Common myeloid progenitor, CD34-positive (primary cell): ENCODE measurements at regions not wholly inside any gene's neighbourhood (a gene's known extent, or its start where the extent isn't known, plus 50 kb on each side); places are given as distances from the start of the nearest gene placed in this dataset.
"Not testable (repeated sequence)": the region's sequence is repeated elsewhere in the genome, so short reads cannot be mapped to it uniquely, and the experiment has no call there.

ENCODE experiments used
- CTCF ChIA-PET: fragments of 350-600 bp; sonication (Branson Sonifier 250); formaldehyde crosslinking; loops from one replicate; lab custom pipeline; 2021; ENCODE audit warnings: antibody characterized with exemption; lab: Charles Lee
- POLR2A ChIA-PET: fragments of 350-600 bp; sonication (Branson Sonifier 250); formaldehyde crosslinking; loops from one replicate; lab custom pipeline; 2021; ENCODE audit warnings: antibody characterized with exemption; lab: Charles Lee
- DNase-seq, 3 donors: peaks; one replicate each; pipeline versions ENCODE4 v3.0.0 to v3.0.0-alpha.2; 2013
- H3K27ac ChIP-seq, 2 experiments: 1 replicate in 1 of 2; 2 replicates in 1 of 2; pipeline ENCODE4 v1.7.0; 2013; ENCODE audit warnings: inconsistent platforms in 2 of 2, low read length in 2 of 2, mild to moderate bottlenecking in 2 of 2, low read depth in 1 of 2, moderate library complexity in 1 of 2; ENCODE audit not compliant: severe bottlenecking in 2 of 2, insufficient read depth in 1 of 2, poor library complexity in 1 of 2
- H3K27me3 ChIP-seq, 5 experiments: replicated peaks in 2 of 5; 1 replicate in 3 of 5; 2 replicates in 2 of 5; pipeline versions ENCODE4 v1.6.1 to v1.7.0; 2013; ENCODE audit warnings: low read length in 4 of 5, mild to moderate bottlenecking in 2 of 5, moderate library complexity in 2 of 5, inconsistent platforms in 1 of 5; ENCODE audit not compliant: insufficient read depth in 5 of 5, control insufficient read depth in 4 of 5
- H3K36me3 ChIP-seq, 4 experiments: 1 replicate in 2 of 4; 2 replicates in 2 of 4; pipeline versions ENCODE4 v1.6.1 to v1.7.0; 2013; ENCODE audit warnings: low read length in 3 of 4, control low read depth in 1 of 4, mild to moderate bottlenecking in 1 of 4; ENCODE audit not compliant: control insufficient read depth in 4 of 4, insufficient read depth in 4 of 4
- H3K4me1 ChIP-seq, 4 experiments: 1 replicate in 3 of 4; 2 replicates in 1 of 4; pipeline versions ENCODE4 v1.6.1 to v1.7.1; 2013; ENCODE audit warnings: low read length in 3 of 4, mild to moderate bottlenecking in 3 of 4, control low read depth in 1 of 4, inconsistent platforms in 1 of 4, moderate library complexity in 1 of 4; ENCODE audit not compliant: control insufficient read depth in 4 of 4, insufficient read depth in 4 of 4; ENCODE audit errors: control extremely low read depth in 1 of 4
- H3K4me3 ChIP-seq, 7 experiments: 1 replicate in 4 of 7; 2 replicates in 3 of 7; pipeline versions ENCODE4 v1.5.1 to v1.7.0; 2013; ENCODE audit warnings: mild to moderate bottlenecking in 7 of 7, low read length in 6 of 7, moderate library complexity in 6 of 7, inconsistent platforms in 2 of 7, low read depth in 2 of 7, control low read depth in 1 of 7; ENCODE audit not compliant: insufficient read depth in 4 of 7, control insufficient read depth in 1 of 7; ENCODE audit errors: extremely low read depth in 1 of 7
- H3K9me3 ChIP-seq, 5 experiments: 1 replicate in 4 of 5; 2 replicates in 1 of 5; pipeline versions ENCODE4 v1.6.1 to v1.7.1; 2013; ENCODE audit warnings: low read length in 4 of 5, mild to moderate bottlenecking in 2 of 5, inconsistent platforms in 1 of 5, low read depth in 1 of 5, moderate library complexity in 1 of 5; ENCODE audit not compliant: control insufficient read depth in 4 of 5, insufficient read depth in 2 of 5; ENCODE audit errors: control extremely low read depth in 1 of 5
- WGBS: methylation state at CpG from one replicate; pipeline ENCODE4 v1.1.5; 2013; ENCODE audit not compliant: insufficient coverage; 5-methylcytosine and 5-hydroxymethylcytosine counted together

- CTCF ChIA-PET, POLR2A ChIA-PET, H3K36me3 ChIP-seq, H3K4me1 ChIP-seq, H3K9me3 ChIP-seq, H3K27ac ChIP-seq, H3K4me3 ChIP-seq: not testable (repeated sequence)
- H3K27me3 ChIP-seq = peaks cover 0 to 32% (median 2%) of the 10 kb centered on the region in 5 experiments
- 72% methylated on average over 17 of the region's 32 CpGs for WGBS
- DNase-seq = peak in 2 of 3 donors; percentile 31 to 35
Measured at GRCh38 chr15:28789401-28790114, 58.9 kb downstream of the GOLGA6L7 start.

- H3K9me3 ChIP-seq, H3K4me1 ChIP-seq, H3K27ac ChIP-seq, CTCF ChIA-PET, POLR2A ChIA-PET, H3K36me3 ChIP-seq: not testable (repeated sequence)
- Histone ChIP-seq H3K27me3 (peaks cover 0 to 32% (median 2%) of the 10 kb centered on the region in 5 experiments), H3K4me3 (peak overlapping the region in 2 of 7 experiments; percentile 28)
- DNase-seq = peak in 2 of 3 donors; percentile 3 to 14
- WGBS = 12% methylated on average over 34 of the region's 78 CpGs
Measured at GRCh38 chr15:28788649-28789400, 59.6 kb downstream of the GOLGA6L7 start.

- H3K36me3 ChIP-seq, CTCF ChIA-PET, H3K9me3 ChIP-seq, H3K27ac ChIP-seq, POLR2A ChIA-PET, H3K4me1 ChIP-seq, H3K4me3 ChIP-seq, DNase-seq: not testable (repeated sequence)
- whole genome bisulfite sequencing = no CpG with 5 or more reads among the region's 1 CpG
- peaks cover 0 to 32% (median 2%) of the 10 kb centered on the region in 5 experiments for H3K27me3 ChIP-seq
Measured at GRCh38 chr15:28788176-28788575, 60.3 kb downstream of the GOLGA6L7 start.

- Histone ChIP-seq H3K4me1 (peaks cover 0 to 3% (median under 1%) of the 10 kb centered on the region in 4 experiments), H3K9me3 (no peaks in the 10 kb centered on the region), H3K4me3 (no peak overlapping the region), H3K36me3 (no peaks in the 10 kb centered on the region), H3K27ac (no peak overlapping the region), H3K27me3 (peaks cover 0 to 25% (median 2%) of the 10 kb centered on the region in 5 experiments)
- no peak for DNase-seq
- WGBS = no CpG with 5 or more reads among the region's 1 CpG
- POLR2A ChIA-PET = no interaction called here
- CTCF ChIA-PET = no interaction called here
Measured at GRCh38 chr15:28786521-28786920, 61.9 kb downstream of the GOLGA6L7 start.

- H3K9me3 ChIP-seq, H3K27ac ChIP-seq, H3K36me3 ChIP-seq, H3K4me1 ChIP-seq, DNase-seq, CTCF ChIA-PET, H3K4me3 ChIP-seq, POLR2A ChIA-PET: not testable (repeated sequence)
- peaks cover 0 to 21% (median 2%) of the 10 kb centered on the region in 5 experiments for H3K27me3 ChIP-seq
- WGBS = 92% methylated on average over 14 of the region's 39 CpGs
Measured at GRCh38 chr15:28784347-28785163, 63.9 kb downstream of the GOLGA6L7 start.

GRCh38 chr15:28783873-28784272 lies 64.6 kb downstream of the GOLGA6L7 start:
- POLR2A ChIA-PET = no interaction called here
- Histone ChIP-seq H3K9me3 (no peaks in the 10 kb centered on the region), H3K27ac (no peak overlapping the region), H3K27me3 (peaks cover 0 to 19% (median 2%) of the 10 kb centered on the region in 5 experiments), H3K36me3 (no peaks in the 10 kb centered on the region), H3K4me1 (peaks cover 0 to 3% (median under 1%) of the 10 kb centered on the region in 4 experiments), H3K4me3 (no peak overlapping the region)
- 95% methylated on average over 14 of the region's 20 CpGs for WGBS
- CTCF ChIA-PET = no interaction called here
- DNase-seq = no peak
